ENCODE measurements at regions not wholly inside any gene's neighbourhood (a gene's known extent, or its start where the extent isn't known, plus 50 kb on each side); places are given as distances from the start of the nearest gene placed in this dataset.

GRCh38 chr11:134705858-134706257 is 293.8 kb upstream of the B3GAT1 start:
- peaks cover 36% of the 10 kb centered on the region for H3K27me3 Mint-ChIP-seq

GRCh38 chr11:134702827-134703226 is 290.8 kb upstream of the B3GAT1 start:
- DNase-seq (ENCODE audit: extremely low spot score, unreplicated experiment) = no peak
- no peaks in the 10 kb centered on the region for H3K9me3 Mint-ChIP-seq
- no peaks in the 10 kb centered on the region for H3K36me3 Mint-ChIP-seq
- H3K4me1 Mint-ChIP-seq (ENCODE audit: unreplicated experiment) = no peaks in the 10 kb centered on the region
- no peak overlapping the region for H3K4me3 Mint-ChIP-seq
- H3K27me3 Mint-ChIP-seq = peaks cover 48% of the 10 kb centered on the region
- no peak for TF ChIP-seq CTCF (conservative IDR thresholded peaks at IDR 0.05)
- no peak overlapping the region for H3K27ac Mint-ChIP-seq

More at GRCh38 chr11:134705858-134706257, 293.8 kb upstream of the B3GAT1 start:
- no peaks in the 10 kb centered on the region for H3K36me3 Mint-ChIP-seq
- no peak overlapping the region for H3K27ac Mint-ChIP-seq
- no peak for TF ChIP-seq CTCF (conservative IDR thresholded peaks at IDR 0.05)
- H3K4me3 Mint-ChIP-seq = no peak overlapping the region
- H3K4me1 Mint-ChIP-seq (ENCODE audit: unreplicated experiment) = no peaks in the 10 kb centered on the region
- DNase-seq (ENCODE audit: extremely low spot score, unreplicated experiment) = no peak
- H3K9me3 Mint-ChIP-seq = no peaks in the 10 kb centered on the region

GRCh38 chr11:134701564-134702165 is 289.6 kb upstream of the B3GAT1 start:
- Mint-ChIP-seq H3K4me1 (ENCODE audit: unreplicated experiment) (no peaks in the 10 kb centered on the region), H3K4me3 (no peak overlapping the region), H3K9me3 (no peaks in the 10 kb centered on the region), H3K27ac (no peak overlapping the region), H3K27me3 (peaks cover 45% of the 10 kb centered on the region), H3K36me3 (no peaks in the 10 kb centered on the region)
- no peak for DNase-seq (ENCODE audit: extremely low spot score, unreplicated experiment)
- no peak for TF ChIP-seq CTCF (conservative IDR thresholded peaks at IDR 0.05)

- no peak for TF ChIP-seq CTCF (conservative IDR thresholded peaks at IDR 0.05)
- H3K4me1 Mint-ChIP-seq (ENCODE audit: unreplicated experiment) = no peaks in the 10 kb centered on the region
- no peaks in the 10 kb centered on the region for H3K9me3 Mint-ChIP-seq
- H3K4me3 Mint-ChIP-seq = no peak overlapping the region
- no peak for DNase-seq (ENCODE audit: extremely low spot score, unreplicated experiment)
- peaks cover 46% of the 10 kb centered on the region for H3K27me3 Mint-ChIP-seq
- H3K36me3 Mint-ChIP-seq = no peaks in the 10 kb centered on the region
- no peak overlapping the region for H3K27ac Mint-ChIP-seq
Observed at GRCh38 chr11:134700101-134700640, 288.1 kb upstream of the B3GAT1 start.

DNA sequence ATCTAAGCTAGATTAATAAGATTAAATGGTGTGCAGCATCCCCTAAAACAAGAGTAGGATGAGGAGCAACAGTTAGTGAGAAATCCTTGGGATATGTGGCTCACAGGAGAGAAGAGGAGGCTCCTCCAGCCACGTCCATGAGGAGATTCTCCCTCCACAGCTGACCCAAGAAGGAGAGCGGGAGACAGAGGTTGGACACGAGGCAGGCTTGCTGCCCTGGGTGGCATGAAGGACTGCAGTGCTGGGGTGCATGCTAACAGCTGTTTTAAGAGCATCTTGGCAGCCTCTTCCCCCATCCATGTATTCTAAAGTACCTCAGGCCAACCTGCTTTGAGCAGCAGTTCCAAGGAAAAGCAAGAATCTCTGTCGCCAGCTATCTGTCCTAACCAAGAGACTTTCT is 284.4 kb upstream of the B3GAT1 start:
- DNase-seq (ENCODE audit: extremely low spot score, unreplicated experiment) = no peak
- Mint-ChIP-seq H3K9me3 (no peaks in the 10 kb centered on the region), H3K4me3 (no peak overlapping the region), H3K36me3 (no peaks in the 10 kb centered on the region), H3K27ac (no peak overlapping the region), H3K4me1 (ENCODE audit: unreplicated experiment) (no peaks in the 10 kb centered on the region), H3K27me3 (peaks cover 50% of the 10 kb centered on the region)
- TF ChIP-seq CTCF (conservative IDR thresholded peaks at IDR 0.05) = no peak

Data from type B pancreatic cell (in vitro differentiated cells).